MM.1S (cell line): ENCODE measurements at regions not wholly inside any gene's neighbourhood (a gene's known extent, or its start where the extent isn't known, plus 50 kb on each side); places are given as distances from the start of the nearest gene placed in this dataset.

Experiments used
- DNase-seq: peaks from one replicate; pipeline ENCODE4 v3.0.0-alpha.2; 2015
- H2AFZ ChIP-seq: fragments of 300-600 bp; sonication (generic); 2 replicates; pipeline ENCODE4 v1.6.0; 2016; ENCODE audit warnings: antibody characterized with exemption, low read length
- H3F3A ChIP-seq: fragments of 300-600 bp; sonication (generic); 2 replicates; pipeline ENCODE4 v1.6.1; 2016; ENCODE audit warnings: mild to moderate bottlenecking, antibody characterized with exemption, low read length, moderate library complexity, mixed read lengths; ENCODE audit not compliant: insufficient read depth
- H3K27ac ChIP-seq: fragments of 300-600 bp; sonication (generic); 2 replicates; pipeline ENCODE4 v1.5.1; 2016; ENCODE audit warnings: mild to moderate bottlenecking, low read length
- H3K27me3 ChIP-seq: fragments of 300-600 bp; sonication (generic); replicated peaks from 2 replicates; pipeline ENCODE4 v1.6.0; 2016; ENCODE audit warnings: low read length; ENCODE audit not compliant: insufficient read depth
- H3K36me3 ChIP-seq: fragments of 300-600 bp; sonication (generic); replicated peaks from 2 replicates; pipeline ENCODE4 v1.6.1; 2016; ENCODE audit warnings: mild to moderate bottlenecking, low read length, mixed read lengths; ENCODE audit not compliant: insufficient read depth
- H3K4me1 ChIP-seq: fragments of 300-600 bp; sonication (generic); 2 replicates; pipeline ENCODE4 v1.6.1; 2016; ENCODE audit warnings: low read length, mixed read lengths
- H3K4me2 ChIP-seq: fragments of 300-600 bp; sonication (generic); 2 replicates; pipeline ENCODE4 v1.6.0; 2016; ENCODE audit warnings: low read depth, low read length
- H3K4me3 ChIP-seq: fragments of 300-600 bp; sonication (generic); 2 replicates; pipeline ENCODE4 v1.5.1; 2016; ENCODE audit warnings: low read length, mixed read lengths
- H3K79me2 ChIP-seq: fragments of 300-600 bp; sonication (generic); 2 replicates; pipeline ENCODE4 v1.6.1; 2016; ENCODE audit warnings: mixed run types, low read length, mixed read lengths
- H3K9ac ChIP-seq: fragments of 300-600 bp; sonication (generic); 2 replicates; pipeline ENCODE4 v1.6.1; 2016; ENCODE audit warnings: low read length, mixed read lengths
- H3K9me2 ChIP-seq: fragments of 300-600 bp; sonication (generic); replicated peaks from 2 replicates; pipeline ENCODE4 v1.6.1; 2016; ENCODE audit warnings: mild to moderate bottlenecking, low read length, mixed read lengths; ENCODE audit not compliant: insufficient read depth
- H3K9me3 ChIP-seq: fragments of 300-600 bp; sonication (generic); replicated peaks from 2 replicates; pipeline ENCODE4 v1.6.1; 2016; ENCODE audit warnings: mild to moderate bottlenecking, low read length, mixed read lengths; ENCODE audit not compliant: insufficient read depth
- H4K20me1 ChIP-seq: fragments of 300-600 bp; sonication (generic); 2 replicates; pipeline ENCODE4 v1.6.1; 2016; ENCODE audit warnings: mild to moderate bottlenecking, low read length, moderate library complexity, mixed read lengths; ENCODE audit not compliant: insufficient read depth
- EZH2 ChIP-seq: fragments of 300-600 bp; sonication (generic); optimal IDR thresholded peaks from 2 replicates; pipeline ENCODE3; 2017; ENCODE audit warnings: low read depth, mild to moderate bottlenecking, antibody characterized with exemption, low read length, mixed read lengths
- EZH2phosphoT487 ChIP-seq: fragments of 300-600 bp; sonication (generic); IDR thresholded peaks from 2 replicates; pipeline ENCODE4 v1.6.1; 2018; ENCODE audit warnings: antibody characterized with exemption, low read length
- TF ChIP-seq, protein P1 (sequence below): fragments of 300-600 bp; sonication (generic); IDR thresholded peaks from 2 replicates; pipeline ENCODE4 v1.5.1; 2016; ENCODE audit warnings: antibody characterized with exemption, low read length, mixed read lengths

DNA sequence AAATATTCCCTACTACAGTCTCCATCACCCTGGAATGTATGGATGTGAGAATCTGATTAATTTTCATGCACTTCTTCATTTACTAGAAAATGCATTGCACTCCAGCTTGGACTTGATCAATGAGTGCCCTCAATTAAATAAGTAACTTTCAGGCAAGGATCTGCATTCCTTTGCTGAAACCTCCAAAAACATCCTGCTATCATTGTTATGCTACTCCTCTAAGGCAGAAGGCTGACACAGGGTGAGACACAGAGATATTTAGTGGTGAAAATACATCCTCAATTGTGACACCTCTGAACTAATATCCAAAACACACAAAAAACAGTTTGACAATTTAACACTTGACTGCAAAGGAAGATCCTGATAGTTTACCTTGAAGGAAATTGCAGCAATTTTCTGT lies 57.9 kb upstream of the CDH12 start:
- Histone ChIP-seq H3F3A (no peaks in the 10 kb centered on the region), H3K4me3 (no peak overlapping the region), H3K36me3 (no peaks in the 10 kb centered on the region), H3K9ac (no peak overlapping the region), H3K79me2 (no peaks in the 10 kb centered on the region), H3K9me2 (no peaks in the 10 kb centered on the region; the same call in 1 of the 2 replicates), H3K27ac (no peak overlapping the region), H3K9me3 (no peaks in the 10 kb centered on the region), H3K27me3 (no peaks in the 10 kb centered on the region), H3K4me1 (no peaks in the 10 kb centered on the region), H2AFZ (no peak overlapping the region), H4K20me1 (no peaks in the 10 kb centered on the region), H3K4me2 (no peak overlapping the region)
- TF ChIP-seq, protein P1, sequence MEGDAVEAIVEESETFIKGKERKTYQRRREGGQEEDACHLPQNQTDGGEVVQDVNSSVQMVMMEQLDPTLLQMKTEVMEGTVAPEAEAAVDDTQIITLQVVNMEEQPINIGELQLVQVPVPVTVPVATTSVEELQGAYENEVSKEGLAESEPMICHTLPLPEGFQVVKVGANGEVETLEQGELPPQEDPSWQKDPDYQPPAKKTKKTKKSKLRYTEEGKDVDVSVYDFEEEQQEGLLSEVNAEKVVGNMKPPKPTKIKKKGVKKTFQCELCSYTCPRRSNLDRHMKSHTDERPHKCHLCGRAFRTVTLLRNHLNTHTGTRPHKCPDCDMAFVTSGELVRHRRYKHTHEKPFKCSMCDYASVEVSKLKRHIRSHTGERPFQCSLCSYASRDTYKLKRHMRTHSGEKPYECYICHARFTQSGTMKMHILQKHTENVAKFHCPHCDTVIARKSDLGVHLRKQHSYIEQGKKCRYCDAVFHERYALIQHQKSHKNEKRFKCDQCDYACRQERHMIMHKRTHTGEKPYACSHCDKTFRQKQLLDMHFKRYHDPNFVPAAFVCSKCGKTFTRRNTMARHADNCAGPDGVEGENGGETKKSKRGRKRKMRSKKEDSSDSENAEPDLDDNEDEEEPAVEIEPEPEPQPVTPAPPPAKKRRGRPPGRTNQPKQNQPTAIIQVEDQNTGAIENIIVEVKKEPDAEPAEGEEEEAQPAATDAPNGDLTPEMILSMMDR = no peak
- TF ChIP-seq EZH2 (no peak), EZH2phosphoT487 (no peak)
- no peak for DNase-seq

- H3K27me3 ChIP-seq = no peaks in the 10 kb centered on the region
- no peaks in the 10 kb centered on the region for H4K20me1 ChIP-seq
- no peaks in the 10 kb centered on the region for H3F3A ChIP-seq
- no peak overlapping the region for H2AFZ ChIP-seq
- H3K4me3 ChIP-seq = no peak overlapping the region
- DNase-seq = no peak
- no peak overlapping the region for H3K9ac ChIP-seq
- H3K27ac ChIP-seq = no peak overlapping the region
- H3K4me1 ChIP-seq = no peaks in the 10 kb centered on the region
- no peaks in the 10 kb centered on the region for H3K36me3 ChIP-seq
- no peaks in the 10 kb centered on the region; the same call in 1 of the 2 replicates for H3K9me2 ChIP-seq
- no peak overlapping the region for H3K4me2 ChIP-seq
- H3K9me3 ChIP-seq = no peaks in the 10 kb centered on the region
- H3K79me2 ChIP-seq = no peaks in the 10 kb centered on the region
- TF ChIP-seq EZH2 (no peak), EZH2phosphoT487 (no peak)
Measured at GRCh38 chr5:22910523-22910922, 57.4 kb upstream of the CDH12 start.

DNA sequence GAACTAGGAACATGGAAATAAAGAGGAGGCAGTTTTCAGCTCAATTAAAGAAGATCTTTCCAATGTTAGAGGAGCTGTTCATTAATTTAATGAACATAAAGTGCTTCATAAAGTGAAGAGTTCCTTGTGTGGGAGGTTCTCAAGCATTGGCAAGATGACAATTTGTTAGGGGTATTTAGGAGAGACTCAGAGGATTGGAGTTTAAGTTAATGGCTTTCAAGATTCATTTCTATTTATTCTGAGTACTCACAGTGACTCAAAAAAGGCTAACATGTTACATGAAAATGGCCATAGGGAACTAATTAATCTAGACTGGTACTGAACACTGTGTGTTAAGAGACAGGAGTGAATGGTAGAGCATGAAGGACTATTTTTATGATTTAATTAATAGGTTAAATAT lies 55.4 kb upstream of the CDH12 start:
- Histone ChIP-seq H3K36me3 (no peaks in the 10 kb centered on the region), H3K9me2 (no peaks in the 10 kb centered on the region; the same call in 1 of the 2 replicates), H3K4me3 (no peak overlapping the region), H3K4me1 (no peaks in the 10 kb centered on the region), H2AFZ (no peak overlapping the region), H3K9ac (no peak overlapping the region), H3K9me3 (no peaks in the 10 kb centered on the region), H4K20me1 (no peaks in the 10 kb centered on the region), H3F3A (no peaks in the 10 kb centered on the region), H3K27ac (no peak overlapping the region), H3K4me2 (no peak overlapping the region), H3K27me3 (no peaks in the 10 kb centered on the region), H3K79me2 (no peaks in the 10 kb centered on the region)
- DNase-seq = no peak
- TF ChIP-seq, protein P1 = no peak
- TF ChIP-seq EZH2phosphoT487 = no peak
- no peak for TF ChIP-seq EZH2

DNA sequence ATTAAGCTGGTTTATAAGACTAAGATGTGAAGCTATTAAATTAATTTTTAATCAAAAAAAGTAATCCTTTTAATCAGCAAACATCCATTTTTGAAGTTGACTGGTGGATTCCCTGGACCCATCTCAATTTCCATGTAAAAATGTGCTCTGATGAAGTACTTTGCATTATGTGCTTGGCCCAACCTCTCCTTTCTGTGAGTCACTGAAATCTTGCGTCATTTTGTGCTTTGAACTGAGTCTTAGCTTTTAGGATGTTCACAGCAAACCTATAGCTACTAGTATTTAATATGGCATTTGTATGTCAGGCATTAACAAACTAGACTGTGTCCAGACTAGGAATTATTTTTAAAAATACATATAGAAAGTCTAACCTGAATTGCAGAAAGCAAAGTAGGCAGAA lies 55.0 kb upstream of the CDH12 start:
- Histone ChIP-seq H3K27ac (no peak overlapping the region), H4K20me1 (no peaks in the 10 kb centered on the region), H3K79me2 (no peaks in the 10 kb centered on the region), H2AFZ (no peak overlapping the region), H3K4me2 (no peak overlapping the region), H3K9ac (no peak overlapping the region), H3K9me3 (no peaks in the 10 kb centered on the region), H3K4me1 (no peaks in the 10 kb centered on the region), H3K9me2 (no peaks in the 10 kb centered on the region; the same call in 1 of the 2 replicates), H3K36me3 (no peaks in the 10 kb centered on the region), H3F3A (no peaks in the 10 kb centered on the region), H3K4me3 (no peak overlapping the region), H3K27me3 (no peaks in the 10 kb centered on the region)
- TF ChIP-seq EZH2phosphoT487 (no peak), EZH2 (no peak)
- TF ChIP-seq, protein P1 = no peak
- DNase-seq = no peak
